ENCODE measurements at regions not wholly inside any gene's neighbourhood (a gene's known extent, or its start where the extent isn't known, plus 50 kb on each side); places are given as distances from the start of the nearest gene placed in this dataset.

- TF ChIP-seq EZH2 (IDR thresholded peaks at IDR 0.05; ENCODE audit: borderline replicate concordance, insufficient read depth, low read depth, low read length, poor library complexity, severe bottlenecking) (no peak), CTCF (IDR thresholded peaks at IDR 0.05) (no peak)
- DNase-seq: no peak
- no peak overlapping the region for H3K27ac Mint-ChIP-seq
- H3K27me3 ChIP-seq (replicated peaks in 1 of 4; ENCODE audit: control extremely low read depth in 1 of 4, control insufficient read depth in 3 of 4, insufficient read depth in 4 of 4, low read length in 3 of 4): no peaks in the 10 kb centered on the region
- no peak overlapping the region for H3K4me3 Mint-ChIP-seq
- H3K4me2 ChIP-seq (replicated peaks; ENCODE audit: low read depth, low read length, poor library complexity, severe bottlenecking): no peak overlapping the region
- no peaks in the 10 kb centered on the region for H3K79me2 ChIP-seq (ENCODE audit: control insufficient read depth, insufficient read depth, low read length)
- no peak overlapping the region for H3K27ac ChIP-seq (ENCODE audit: low read length in 2 of 2)
- whole genome bisulfite sequencing (ENCODE audit: insufficient coverage): 100% methylated on average over 2 of the region's 2 CpGs
- intact Hi-C loops (cut with micrococcal nuclease): no loop called here
- H3K36me3 ChIP-seq (replicated peaks in 1 of 2; ENCODE audit: control extremely low read depth in 1 of 2, control insufficient read depth in 1 of 2, extremely low read depth in 1 of 2, insufficient read depth in 2 of 2, low read length in 1 of 2): no peaks in the 10 kb centered on the region
- H3K27me3 Mint-ChIP-seq: no peaks in the 10 kb centered on the region
- H3K9ac ChIP-seq (ENCODE audit: low read length): no peak overlapping the region
- peaks cover 2% of the 10 kb centered on the region for H3K9me3 Mint-ChIP-seq (ENCODE audit: insufficient read depth)
- H2AFZ ChIP-seq (ENCODE audit: insufficient read depth, low read depth, low read length, poor library complexity, severe bottlenecking): no peak overlapping the region
- H3K4me1 ChIP-seq (ENCODE audit: control insufficient read depth in 2 of 2, insufficient read depth in 2 of 2, low read length in 2 of 2): no peaks in the 10 kb centered on the region
- no peaks in the 10 kb centered on the region for H4K20me1 ChIP-seq (ENCODE audit: control insufficient read depth, insufficient read depth, low read length, poor library complexity, severe bottlenecking)
- no peaks in the 10 kb centered on the region for H3K4me1 Mint-ChIP-seq
- no peak for ATAC-seq (ENCODE audit: low read depth)
- POLR2A ChIA-PET: no interaction called here
- H3K9me3 ChIP-seq (ENCODE audit: control extremely low read depth in 1 of 3, control insufficient read depth in 2 of 3, insufficient read depth in 1 of 3, low read length in 2 of 3): no peaks in the 10 kb centered on the region
- H3K4me3 ChIP-seq (ENCODE audit: control extremely low read depth in 1 of 5, extremely low read depth in 1 of 5, insufficient read depth in 1 of 5, low read depth in 2 of 5, low read length in 4 of 5): no peak overlapping the region
- CTCF ChIA-PET: no interaction called here
Observed at GRCh38 chr21:28817871-28818270, 174.8 kb downstream of the LTN1 start.

- ChIA-PET POLR2A (no interaction called here), CTCF (no interaction called here)
- Histone ChIP-seq H4K20me1 (ENCODE audit: control insufficient read depth, insufficient read depth, low read length, poor library complexity, severe bottlenecking) (no peaks in the 10 kb centered on the region), H3K27me3 (replicated peaks in 1 of 4; ENCODE audit: control extremely low read depth in 1 of 4, control insufficient read depth in 3 of 4, insufficient read depth in 4 of 4, low read length in 3 of 4) (no peaks in the 10 kb centered on the region), H3K4me1 (ENCODE audit: control insufficient read depth in 2 of 2, insufficient read depth in 2 of 2, low read length in 2 of 2) (no peaks in the 10 kb centered on the region), H3K79me2 (ENCODE audit: control insufficient read depth, insufficient read depth, low read length) (no peaks in the 10 kb centered on the region), H3K9me3 (ENCODE audit: control extremely low read depth in 1 of 3, control insufficient read depth in 2 of 3, insufficient read depth in 1 of 3, low read length in 2 of 3) (no peaks in the 10 kb centered on the region), H3K4me2 (replicated peaks; ENCODE audit: low read depth, low read length, poor library complexity, severe bottlenecking) (no peak overlapping the region), H3K9ac (ENCODE audit: low read length) (no peak overlapping the region), H3K36me3 (replicated peaks in 1 of 2; ENCODE audit: control extremely low read depth in 1 of 2, control insufficient read depth in 1 of 2, extremely low read depth in 1 of 2, insufficient read depth in 2 of 2, low read length in 1 of 2) (no peaks in the 10 kb centered on the region), H2AFZ (ENCODE audit: insufficient read depth, low read depth, low read length, poor library complexity, severe bottlenecking) (no peak overlapping the region), H3K27ac (ENCODE audit: low read length in 2 of 2) (no peak overlapping the region), H3K4me3 (ENCODE audit: control extremely low read depth in 1 of 5, extremely low read depth in 1 of 5, insufficient read depth in 1 of 5, low read depth in 2 of 5, low read length in 4 of 5) (no peak overlapping the region)
- Mint-ChIP-seq H3K4me1 (no peaks in the 10 kb centered on the region), H3K27ac (no peak overlapping the region), H3K9me3 (ENCODE audit: insufficient read depth) (peaks cover 2% of the 10 kb centered on the region), H3K27me3 (no peaks in the 10 kb centered on the region), H3K4me3 (no peak overlapping the region)
- ATAC-seq (ENCODE audit: low read depth): no peak
- intact Hi-C loops (cut with micrococcal nuclease): no loop called here
- no peak for TF ChIP-seq EZH2 (IDR thresholded peaks at IDR 0.05; ENCODE audit: borderline replicate concordance, insufficient read depth, low read depth, low read length, poor library complexity, severe bottlenecking)
- TF ChIP-seq CTCF (IDR thresholded peaks at IDR 0.05): no peak
- DNase-seq: no peak
- 89% methylated on average over 2 of the region's 3 CpGs for WGBS (ENCODE audit: insufficient coverage)
Observed at GRCh38 chr21:28811860-28812259, 180.8 kb downstream of the LTN1 start.
